Natural killer cell (primary cell): ENCODE measurements at regions not wholly inside any gene's neighbourhood (a gene's known extent, or its start where the extent isn't known, plus 50 kb on each side); places are given as distances from the start of the nearest gene placed in this dataset.

Experiments used
- ATAC-seq, 3 donors: fragments of 150-1000 bp in 2 of 3; fragments of 200-7000 bp in 1 of 3; cut with Tn5 transposase; 1 replicate in 1 of 3; 2 replicates in 2 of 3; pipeline ENCODE4 v1.10.0; 2021; ENCODE audit warnings: mild to moderate bottlenecking in 2 of 3, moderate library complexity in 2 of 3
- DNase-seq, 2 donors: peaks; one replicate each; pipeline versions ENCODE4 v3.0.0 to v3.0.0-alpha.2; 2013 to 2021; ENCODE audit warnings: mixed read lengths in 1 of 2
- H3K27ac ChIP-seq: one replicate; pipeline ENCODE4 v1.5.1; 2013; ENCODE audit warnings: mild to moderate bottlenecking, low read length
- H3K27me3 ChIP-seq: one replicate; pipeline ENCODE4 v1.6.1; 2013; ENCODE audit warnings: low read length; ENCODE audit not compliant: control insufficient read depth, insufficient read depth
- H3K36me3 ChIP-seq: one replicate; pipeline ENCODE4 v1.6.1; 2013; ENCODE audit warnings: low read length; ENCODE audit not compliant: control insufficient read depth, insufficient read depth
- H3K4me1 ChIP-seq: one replicate; pipeline ENCODE4 v1.6.1; 2013; ENCODE audit warnings: low read length; ENCODE audit not compliant: control insufficient read depth, insufficient read depth
- H3K4me3 ChIP-seq: one replicate; pipeline ENCODE4 v1.5.1; 2013; ENCODE audit warnings: low read length
- H3K9me3 ChIP-seq: one replicate; pipeline ENCODE4 v1.6.1; 2013; ENCODE audit warnings: low read length; ENCODE audit not compliant: control insufficient read depth, insufficient read depth
- H3K27ac Mint-ChIP-seq, 2 donors: one replicate each; pipeline ENCODE4 v1.8.0; 2022; ENCODE audit warnings: mild to moderate bottlenecking in 2 of 2, mixed read lengths in 2 of 2, moderate library complexity in 1 of 2
- H3K27me3 Mint-ChIP-seq, 2 donors: one replicate each; pipeline ENCODE4 v1.8.0; 2022; ENCODE audit warnings: low read depth in 2 of 2, mixed read lengths in 2 of 2
- H3K36me3 Mint-ChIP-seq: one replicate; pipeline ENCODE4 v1.8.0; 2022; ENCODE audit warnings: mixed read lengths
- H3K4me1 Mint-ChIP-seq, 2 donors: one replicate each; pipeline ENCODE4 v1.8.0; 2022; ENCODE audit warnings: mixed read lengths in 2 of 2
- H3K4me3 Mint-ChIP-seq: one replicate; pipeline ENCODE4 v1.8.0; 2022; ENCODE audit warnings: mild to moderate bottlenecking, moderate library complexity, mixed read lengths
- H3K9me3 Mint-ChIP-seq, 2 donors: one replicate each; pipeline ENCODE4 v1.8.0; 2022; ENCODE audit warnings: mixed read lengths in 2 of 2
- WGBS: methylation state at CpG from one replicate; pipeline ENCODE4 v1.1.7; 2013; ENCODE audit warnings: missing lambda C conversion rate; ENCODE audit not compliant: insufficient coverage; 5-methylcytosine and 5-hydroxymethylcytosine counted together
- intact Hi-C: fragments of 100-400 bp; cut with micrococcal nuclease; formaldehyde crosslinking; loops from one replicate; pipeline ENCODE4 v1.14.2; 2022
- TF ChIP-seq, protein P1 (sequence below): fragments of 200-600 bp; IDR thresholded peaks from one replicate; pipeline ENCODE4 v1.8.0; 2022; ENCODE audit warnings: antibody characterized with exemption

GRCh38 chr9:82105729-82106128 is 117.2 kb downstream of the SPATA31D1 start:
- H3K9me3 Mint-ChIP-seq: peaks cover 0 to 5% of the 10 kb centered on the region in 2 donors
- H3K4me1 ChIP-seq: no peaks in the 10 kb centered on the region
- no peak overlapping the region for H3K27ac Mint-ChIP-seq
- DNase-seq (no peak), ATAC-seq (no peak)
- H3K4me3 ChIP-seq: no peak overlapping the region
- no peak overlapping the region for H3K4me3 Mint-ChIP-seq
- peaks cover 7% of the 10 kb centered on the region for H3K36me3 Mint-ChIP-seq
- peaks cover 6% of the 10 kb centered on the region for H3K9me3 ChIP-seq
- intact Hi-C loops: no loop called here
- no peak overlapping the region for H3K27ac ChIP-seq
- H3K4me1 Mint-ChIP-seq: no peaks in the 10 kb centered on the region
- no peaks in the 10 kb centered on the region for H3K36me3 ChIP-seq
- TF ChIP-seq, protein P1, sequence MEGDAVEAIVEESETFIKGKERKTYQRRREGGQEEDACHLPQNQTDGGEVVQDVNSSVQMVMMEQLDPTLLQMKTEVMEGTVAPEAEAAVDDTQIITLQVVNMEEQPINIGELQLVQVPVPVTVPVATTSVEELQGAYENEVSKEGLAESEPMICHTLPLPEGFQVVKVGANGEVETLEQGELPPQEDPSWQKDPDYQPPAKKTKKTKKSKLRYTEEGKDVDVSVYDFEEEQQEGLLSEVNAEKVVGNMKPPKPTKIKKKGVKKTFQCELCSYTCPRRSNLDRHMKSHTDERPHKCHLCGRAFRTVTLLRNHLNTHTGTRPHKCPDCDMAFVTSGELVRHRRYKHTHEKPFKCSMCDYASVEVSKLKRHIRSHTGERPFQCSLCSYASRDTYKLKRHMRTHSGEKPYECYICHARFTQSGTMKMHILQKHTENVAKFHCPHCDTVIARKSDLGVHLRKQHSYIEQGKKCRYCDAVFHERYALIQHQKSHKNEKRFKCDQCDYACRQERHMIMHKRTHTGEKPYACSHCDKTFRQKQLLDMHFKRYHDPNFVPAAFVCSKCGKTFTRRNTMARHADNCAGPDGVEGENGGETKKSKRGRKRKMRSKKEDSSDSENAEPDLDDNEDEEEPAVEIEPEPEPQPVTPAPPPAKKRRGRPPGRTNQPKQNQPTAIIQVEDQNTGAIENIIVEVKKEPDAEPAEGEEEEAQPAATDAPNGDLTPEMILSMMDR: no peak
- H3K27me3 ChIP-seq: no peaks in the 10 kb centered on the region
- 78% methylated on average over 2 of the region's 3 CpGs for WGBS
- no peaks in the 10 kb centered on the region for H3K27me3 Mint-ChIP-seq

DNA sequence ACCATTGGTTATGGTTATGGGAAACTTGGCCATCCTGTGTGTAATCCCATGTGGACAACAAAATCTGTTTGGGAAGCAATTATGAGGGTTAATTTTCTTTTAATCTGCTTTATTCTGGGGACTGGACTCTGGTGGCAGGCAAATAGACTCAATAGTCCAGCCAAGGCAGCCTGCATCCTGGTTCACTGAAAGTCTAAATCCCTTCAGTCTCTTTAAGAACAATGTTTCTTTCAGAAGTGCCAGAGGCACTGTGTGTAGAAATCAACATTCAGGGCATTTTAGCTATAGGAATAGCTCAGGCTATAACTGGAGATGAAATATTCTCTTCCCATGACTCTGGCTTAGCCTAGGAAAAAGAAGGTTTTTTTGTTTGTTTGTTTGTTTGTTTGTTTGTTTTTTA is 118.0 kb downstream of the SPATA31D1 start:
- TF ChIP-seq, protein P1: no peak
- Mint-ChIP-seq H3K27ac (no peak overlapping the region), H3K27me3 (no peaks in the 10 kb centered on the region), H3K9me3 (peaks cover 0 to 7% of the 10 kb centered on the region in 2 donors), H3K36me3 (no peaks in the 10 kb centered on the region), H3K4me3 (no peak overlapping the region), H3K4me1 (no peaks in the 10 kb centered on the region)
- Histone ChIP-seq H3K9me3 (peaks cover 3% of the 10 kb centered on the region), H3K4me3 (no peak overlapping the region), H3K36me3 (no peaks in the 10 kb centered on the region), H3K27ac (no peak overlapping the region), H3K4me1 (no peaks in the 10 kb centered on the region), H3K27me3 (no peaks in the 10 kb centered on the region)
- intact Hi-C loops: no loop called here
- ATAC-seq (no peak), DNase-seq (no peak)

GRCh38 chr9:82108474-82108873 is 119.9 kb downstream of the SPATA31D1 start:
- Mint-ChIP-seq H3K27me3 (no peaks in the 10 kb centered on the region), H3K4me3 (no peak overlapping the region), H3K9me3 (peaks cover 0 to 7% of the 10 kb centered on the region in 2 donors), H3K4me1 (no peaks in the 10 kb centered on the region), H3K36me3 (no peaks in the 10 kb centered on the region), H3K27ac (no peak overlapping the region)
- Histone ChIP-seq H3K27ac (no peak overlapping the region), H3K4me1 (no peaks in the 10 kb centered on the region), H3K9me3 (no peaks in the 10 kb centered on the region), H3K27me3 (no peaks in the 10 kb centered on the region), H3K4me3 (no peak overlapping the region), H3K36me3 (no peaks in the 10 kb centered on the region)
- no peak for DNase-seq
- WGBS: 86% methylated on average over 1 of the region's 1 CpG
- TF ChIP-seq, protein P1: no peak
- intact Hi-C loops: no loop called here
- no peak for ATAC-seq

GRCh38 chr9:82108941-82109340 is 120.4 kb downstream of the SPATA31D1 start:
- Mint-ChIP-seq H3K36me3 (no peaks in the 10 kb centered on the region), H3K9me3 (peaks cover 0 to 7% of the 10 kb centered on the region in 2 donors), H3K27ac (no peak overlapping the region), H3K4me1 (no peaks in the 10 kb centered on the region), H3K27me3 (no peaks in the 10 kb centered on the region), H3K4me3 (no peak overlapping the region)
- ATAC-seq (no peak), DNase-seq (no peak)
- TF ChIP-seq, protein P1: no peak
- intact Hi-C loops: no loop called here
- Histone ChIP-seq H3K27me3 (no peaks in the 10 kb centered on the region), H3K27ac (no peak overlapping the region), H3K36me3 (no peaks in the 10 kb centered on the region), H3K9me3 (no peaks in the 10 kb centered on the region), H3K4me3 (no peak overlapping the region), H3K4me1 (no peaks in the 10 kb centered on the region)
